ENCODE measurements at regions not wholly inside any gene's neighbourhood (a gene's known extent, or its start where the extent isn't known, plus 50 kb on each side); places are given as distances from the start of the nearest gene placed in this dataset.

- Histone ChIP-seq H4K20me1 (ENCODE audit: control insufficient read depth, extremely low read depth, insufficient read depth, low read length) (no peaks in the 10 kb centered on the region), H3K27ac (ENCODE audit: insufficient read depth, low read length) (no peak overlapping the region), H2AFZ (ENCODE audit: low read length) (no peak overlapping the region), H3K9ac (ENCODE audit: insufficient read depth, low read length) (no peak overlapping the region), H3K36me3 (ENCODE audit: control insufficient read depth, insufficient read depth, low read length) (no peaks in the 10 kb centered on the region), H3K27me3 (ENCODE audit: control insufficient read depth, insufficient read depth, low read length) (peaks cover 12% of the 10 kb centered on the region), H3K9me3 (ENCODE audit: control insufficient read depth, insufficient read depth, low read depth, low read length) (no peaks in the 10 kb centered on the region), H3K4me2 (ENCODE audit: extremely low read depth, insufficient read depth, low read length) (no peak overlapping the region), H3K4me3 (replicated peaks in 1 of 4; ENCODE audit: control extremely low read depth in 1 of 4, insufficient read depth in 1 of 4, low read depth in 3 of 4, low read length in 4 of 4) (no peak overlapping the region), H3K79me2 (ENCODE audit: control insufficient read depth, insufficient read depth, low read length) (no peaks in the 10 kb centered on the region), H3K4me1 (ENCODE audit: control insufficient read depth, extremely low read depth, insufficient read depth, low read length) (no peaks in the 10 kb centered on the region)
- DNase-seq (ENCODE audit: low read depth in 2 of 2) = no peak
- no peak for TF ChIP-seq EZH2 (IDR thresholded peaks at IDR 0.05; ENCODE audit: low read length, missing control alignments)
These were observed 100.4 kb downstream of the ING1 start for GRCh38 chr13:110813646-110814624.

- Histone ChIP-seq H4K20me1 (ENCODE audit: control insufficient read depth, extremely low read depth, insufficient read depth, low read length) (no peaks in the 10 kb centered on the region), H3K4me1 (ENCODE audit: control insufficient read depth, extremely low read depth, insufficient read depth, low read length) (peaks cover 2% of the 10 kb centered on the region)
These were observed 99.2 kb downstream of the ANKRD10 start for GRCh38 chr13:110815471-110816204.

GRCh38 chr13:110816500-110816899 is 98.4 kb downstream of the ANKRD10 start:
- no peaks in the 10 kb centered on the region for H4K20me1 ChIP-seq (ENCODE audit: control insufficient read depth, extremely low read depth, insufficient read depth, low read length)
- no peak for TF ChIP-seq CTCF (conservative IDR thresholded peaks at IDR 0.05 in 1 of 2, IDR thresholded peaks at IDR 0.05 in 1 of 2; ENCODE audit: low read depth in 1 of 2, low read length in 2 of 2)
- no peak for TF ChIP-seq EZH2 (IDR thresholded peaks at IDR 0.05; ENCODE audit: low read length, missing control alignments)
- no peak overlapping the region for H3K4me3 ChIP-seq (replicated peaks in 1 of 4; ENCODE audit: control extremely low read depth in 1 of 4, insufficient read depth in 1 of 4, low read depth in 3 of 4, low read length in 4 of 4)
- no peak overlapping the region for H3K9ac ChIP-seq (ENCODE audit: insufficient read depth, low read length)
- H3K9me3 ChIP-seq (ENCODE audit: control insufficient read depth, insufficient read depth, low read depth, low read length) = no peaks in the 10 kb centered on the region
- H2AFZ ChIP-seq (ENCODE audit: low read length) = no peak overlapping the region
- H3K27ac ChIP-seq (ENCODE audit: insufficient read depth, low read length) = no peak overlapping the region
- peaks cover 2% of the 10 kb centered on the region for H3K4me1 ChIP-seq (ENCODE audit: control insufficient read depth, extremely low read depth, insufficient read depth, low read length)
- H3K36me3 ChIP-seq (ENCODE audit: control insufficient read depth, insufficient read depth, low read length) = no peaks in the 10 kb centered on the region
- H3K79me2 ChIP-seq (ENCODE audit: control insufficient read depth, insufficient read depth, low read length) = no peaks in the 10 kb centered on the region
- H3K4me2 ChIP-seq (ENCODE audit: extremely low read depth, insufficient read depth, low read length) = no peak overlapping the region
- H3K27me3 ChIP-seq (ENCODE audit: control insufficient read depth, insufficient read depth, low read length) = peaks cover 7% of the 10 kb centered on the region
- DNase-seq (ENCODE audit: low read depth in 2 of 2) = no peak

More at GRCh38 chr13:110815471-110816204, 99.2 kb downstream of the ANKRD10 start:
- H3K4me3 ChIP-seq (replicated peaks in 1 of 4; ENCODE audit: control extremely low read depth in 1 of 4, insufficient read depth in 1 of 4, low read depth in 3 of 4, low read length in 4 of 4) = no peak overlapping the region
- DNase-seq (ENCODE audit: low read depth in 2 of 2) = no peak
- H3K9me3 ChIP-seq (ENCODE audit: control insufficient read depth, insufficient read depth, low read depth, low read length) = no peaks in the 10 kb centered on the region
- H3K9ac ChIP-seq (ENCODE audit: insufficient read depth, low read length) = no peak overlapping the region
- H3K27me3 ChIP-seq (ENCODE audit: control insufficient read depth, insufficient read depth, low read length) = peaks cover 12% of the 10 kb centered on the region
- H3K79me2 ChIP-seq (ENCODE audit: control insufficient read depth, insufficient read depth, low read length) = no peaks in the 10 kb centered on the region
- no peak overlapping the region for H3K4me2 ChIP-seq (ENCODE audit: extremely low read depth, insufficient read depth, low read length)
- no peak overlapping the region for H2AFZ ChIP-seq (ENCODE audit: low read length)
- TF ChIP-seq EZH2 (IDR thresholded peaks at IDR 0.05; ENCODE audit: low read length, missing control alignments) (no peak), CTCF (conservative IDR thresholded peaks at IDR 0.05 in 1 of 2, IDR thresholded peaks at IDR 0.05 in 1 of 2; ENCODE audit: low read depth in 1 of 2, low read length in 2 of 2) (no peak)
- no peaks in the 10 kb centered on the region for H3K36me3 ChIP-seq (ENCODE audit: control insufficient read depth, insufficient read depth, low read length)
- H3K27ac ChIP-seq (ENCODE audit: insufficient read depth, low read length) = no peak overlapping the region

All from fibroblast of lung (primary cell).